IMR-90 (cell line): ENCODE measurements at regions not wholly inside any gene's neighbourhood (a gene's known extent, or its start where the extent isn't known, plus 50 kb on each side); places are given as distances from the start of the nearest gene placed in this dataset.
A peak's percentile ranks its signal among the peaks of the same experiment; 100 is the strongest.

Source experiments
- ATAC-seq: fragments of 200-7000 bp; cut with Tn5 transposase; 2 replicates; pipeline ENCODE4 v1.9.1; 2020; ENCODE audit warnings: low read depth, mild to moderate bottlenecking, moderate library complexity
- BruUV-seq: library from RNA; stranded (reverse); fragments of 400-500 nt; replicated peaks from 2 replicates; lab custom pipeline; 2021; lab: Mats Ljungman, UMichigan
- CTCF ChIA-PET: fragments of 300-600 bp; formaldehyde crosslinking; extraction: SDS; loops from one replicate; lab custom pipeline; 2021; ENCODE audit warnings: antibody characterized with exemption; lab: Yijun Ruan, JAX
- POLR2A ChIA-PET: fragments of 300-600 bp; sonication (Branson Sonifier 250); formaldehyde crosslinking; loops from one replicate; lab custom pipeline; 2022; ENCODE audit warnings: antibody characterized with exemption; ENCODE audit not compliant: unreplicated experiment; lab: Charles Lee
- DNase-seq: peaks from one replicate; pipeline ENCODE4 v3.0.0; 2013
- H2AFZ ChIP-seq: replicated peaks from 2 replicates; pipeline ENCODE3; 2013; ENCODE audit warnings: low read length, mild to moderate bottlenecking; ENCODE audit not compliant: poor library complexity
- H2AK5ac ChIP-seq: 2 replicates; pipeline ENCODE4 v1.6.1; 2013; ENCODE audit warnings: low read depth, low read length, inconsistent platforms
- H2AK9ac ChIP-seq: replicated peaks from 2 replicates; pipeline ENCODE3; 2013; ENCODE audit warnings: mild to moderate bottlenecking, low read depth, low read length, moderate library complexity; ENCODE audit not compliant: poor library complexity
- H2BK120ac ChIP-seq: 2 replicates; pipeline ENCODE4 v1.6.1; 2013; ENCODE audit warnings: low read depth, low read length, inconsistent platforms
- H2BK15ac ChIP-seq: 3 replicates; pipeline ENCODE4 v1.6.1; 2013; ENCODE audit warnings: low read depth, low read length, inconsistent platforms
- H2BK20ac ChIP-seq: 2 replicates; pipeline ENCODE4 v1.6.1; 2013; ENCODE audit warnings: low read depth, mild to moderate bottlenecking, inconsistent platforms, low read length, moderate library complexity
- H2BK5ac ChIP-seq: 2 replicates; pipeline ENCODE4 v1.6.1; 2013; ENCODE audit warnings: mild to moderate bottlenecking, low read depth, low read length, inconsistent platforms; ENCODE audit not compliant: poor library complexity, severe bottlenecking
- H3K14ac ChIP-seq: replicated peaks from 2 replicates; pipeline ENCODE4 v1.6.1; 2013; ENCODE audit warnings: low read depth, low read length, inconsistent platforms
- H3K18ac ChIP-seq: 2 replicates; pipeline ENCODE4 v1.6.1; 2013; ENCODE audit warnings: low read depth, low read length, control low read depth
- H3K23ac ChIP-seq: 2 replicates; pipeline ENCODE4 v1.6.1; 2013; ENCODE audit warnings: low read depth, low read length, inconsistent platforms
- H3K27ac ChIP-seq: 2 replicates; pipeline ENCODE4 v1.5.1; 2013; ENCODE audit warnings: mild to moderate bottlenecking, control low read depth, low read length; ENCODE audit not compliant: insufficient read depth
- H3K27me3 ChIP-seq: 2 replicates; pipeline ENCODE4 v1.6.1; 2013; ENCODE audit warnings: low read length; ENCODE audit not compliant: control insufficient read depth, insufficient read depth
- H3K36me3 ChIP-seq: 2 replicates; pipeline ENCODE4 v1.6.1; 2013; ENCODE audit warnings: low read length, mixed read lengths; ENCODE audit not compliant: control insufficient read depth, insufficient read depth
- H3K4ac ChIP-seq: 2 replicates; pipeline ENCODE4 v1.6.1; 2013; ENCODE audit warnings: low read depth, low read length, inconsistent platforms
- H3K4me1 ChIP-seq: 2 replicates; pipeline ENCODE4 v1.6.1; 2013; ENCODE audit warnings: low read length, mixed read lengths; ENCODE audit not compliant: control insufficient read depth, insufficient read depth
- H3K4me2 ChIP-seq: 2 replicates; pipeline ENCODE4 v1.6.1; 2013; ENCODE audit warnings: low read depth, mild to moderate bottlenecking, control low read depth, low read length, moderate library complexity
- H3K4me3 ChIP-seq: 2 replicates; pipeline ENCODE4 v1.5.1; 2013; ENCODE audit warnings: low read depth, mild to moderate bottlenecking, control low read depth, low read length, moderate library complexity; ENCODE audit not compliant: insufficient read depth
- H3K56ac ChIP-seq: 2 replicates; pipeline ENCODE4 v1.6.1; 2013; ENCODE audit warnings: low read length, inconsistent platforms; ENCODE audit not compliant: insufficient read depth; ENCODE audit errors: extremely low read depth
- H3K79me1 ChIP-seq, 2 experiments: 2 replicates each; pipeline ENCODE4 v1.6.1; 2013; ENCODE audit warnings: low read length in 2 of 2, inconsistent platforms in 1 of 2, low read depth in 1 of 2
- H3K9ac ChIP-seq: 2 replicates; pipeline ENCODE4 v1.6.1; 2013; ENCODE audit warnings: low read depth, low read length, control low read depth
- H3K9me1 ChIP-seq: 2 replicates; pipeline ENCODE4 v1.6.1; 2013; ENCODE audit warnings: low read length, inconsistent platforms; ENCODE audit not compliant: insufficient read depth
- H3K9me3 ChIP-seq: 2 replicates; pipeline ENCODE4 v1.6.1; 2013; ENCODE audit warnings: low read length; ENCODE audit not compliant: control insufficient read depth, insufficient read depth
- H4K20me1 ChIP-seq: 2 replicates; pipeline ENCODE4 v1.6.1; 2013; ENCODE audit warnings: low read length, inconsistent platforms; ENCODE audit not compliant: insufficient read depth
- H4K5ac ChIP-seq: 2 replicates; pipeline ENCODE4 v1.6.1; 2013; ENCODE audit warnings: mild to moderate bottlenecking, low read depth, low read length, control low read depth
- H4K8ac ChIP-seq, 2 experiments: 2 replicates each; pipeline ENCODE4 v1.6.1; 2013; ENCODE audit warnings: low read depth in 2 of 2, low read length in 2 of 2, control low read depth in 1 of 2, inconsistent platforms in 1 of 2
- H4K91ac ChIP-seq: 2 replicates; pipeline ENCODE4 v1.6.1; 2013; ENCODE audit warnings: low read depth, low read length, inconsistent platforms; ENCODE audit not compliant: insufficient read depth
- FOS ChIP-seq: fragments of 150-350 bp; IDR thresholded peaks from 2 replicates; pipeline ENCODE4 v1.6.1; 2016; ENCODE audit warnings: low read depth, low read length
- RAD21 ChIP-seq: IDR thresholded peaks from 2 replicates; pipeline ENCODE4 v1.6.1; 2012; ENCODE audit warnings: low read length, improper control_type of control experiment
- SMC3 ChIP-seq: fragments of 150-350 bp; IDR thresholded peaks from 2 replicates; pipeline ENCODE4 v1.6.1; 2016; ENCODE audit warnings: low read depth, mild to moderate bottlenecking, antibody characterized with exemption, low read length, moderate library complexity
- WGBS, 2 experiments: methylation state at CpG; one replicate each; pipeline versions ENCODE4 v1.1.5 to v1.1.7; 2013; ENCODE audit warnings: missing lambda C conversion rate in 2 of 2; ENCODE audit not compliant: insufficient read length in 1 of 2; ENCODE audit errors: extremely low coverage in 2 of 2; 5-methylcytosine and 5-hydroxymethylcytosine counted together
- dilution Hi-C: fragments of 300-500 bp; cut with HindIII; formaldehyde crosslinking; loops from one replicate; pipeline ENCODE4 v1.14.3; 2018; ENCODE audit warnings: low sequenced_read_pairs; ENCODE audit not compliant: unreplicated experiment
- in situ Hi-C: fragments of 300-500 bp; cut with MboI; formaldehyde crosslinking; loops from 3 replicates; pipeline ENCODE4 v1.14.3; 2019; ENCODE audit warnings: low sequenced_read_pairs, inconsistent platforms, mixed read lengths
- intact Hi-C: fragments of 100-400 bp; cut with micrococcal nuclease; formaldehyde crosslinking; loops from 2 replicates; pipeline ENCODE4 v1.10.0; 2022
- TF ChIP-seq, protein P1 (sequence below): conservative IDR thresholded peaks from 2 replicates; pipeline ENCODE4 v1.5.1; 2012; ENCODE audit warnings: mild to moderate bottlenecking, low read depth, low read length, improper control_type of control experiment

DNA sequence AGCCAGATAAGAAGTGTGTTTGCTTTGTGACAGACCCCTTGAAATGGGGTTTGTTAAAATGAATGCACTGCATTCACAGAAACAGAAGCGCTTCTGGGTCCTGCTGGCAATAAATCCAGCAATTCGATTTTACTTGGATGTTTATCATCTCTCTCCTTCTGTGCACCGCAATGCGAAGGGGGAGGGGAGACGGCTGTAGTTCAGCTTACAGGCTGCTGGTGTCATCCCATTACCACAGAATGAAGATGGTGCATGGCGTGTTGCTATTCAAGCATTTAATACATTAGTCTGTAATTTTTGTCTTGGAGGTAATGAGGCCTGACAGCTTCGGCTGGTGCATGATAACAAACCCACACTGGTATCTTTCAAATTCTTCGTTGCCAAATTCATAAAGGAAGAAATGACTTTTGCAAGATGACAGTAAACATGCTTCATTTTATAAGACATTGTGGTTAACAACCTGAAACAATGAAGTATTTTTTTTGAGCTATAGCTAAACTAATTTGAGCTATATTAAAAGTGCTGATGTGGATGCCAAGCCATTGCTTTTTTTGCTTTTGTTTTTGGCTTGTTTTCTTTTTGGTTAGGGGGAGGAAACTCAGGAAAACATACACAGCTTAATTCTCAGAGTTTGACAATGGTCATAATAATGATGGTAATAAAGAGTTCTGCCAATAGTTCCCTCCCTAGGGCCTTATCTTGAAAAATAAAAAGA, 418.3 kb downstream of the OTOL1 start:
- TF ChIP-seq RAD21, result peak; percentile 78
- TF ChIP-seq, protein P1, sequence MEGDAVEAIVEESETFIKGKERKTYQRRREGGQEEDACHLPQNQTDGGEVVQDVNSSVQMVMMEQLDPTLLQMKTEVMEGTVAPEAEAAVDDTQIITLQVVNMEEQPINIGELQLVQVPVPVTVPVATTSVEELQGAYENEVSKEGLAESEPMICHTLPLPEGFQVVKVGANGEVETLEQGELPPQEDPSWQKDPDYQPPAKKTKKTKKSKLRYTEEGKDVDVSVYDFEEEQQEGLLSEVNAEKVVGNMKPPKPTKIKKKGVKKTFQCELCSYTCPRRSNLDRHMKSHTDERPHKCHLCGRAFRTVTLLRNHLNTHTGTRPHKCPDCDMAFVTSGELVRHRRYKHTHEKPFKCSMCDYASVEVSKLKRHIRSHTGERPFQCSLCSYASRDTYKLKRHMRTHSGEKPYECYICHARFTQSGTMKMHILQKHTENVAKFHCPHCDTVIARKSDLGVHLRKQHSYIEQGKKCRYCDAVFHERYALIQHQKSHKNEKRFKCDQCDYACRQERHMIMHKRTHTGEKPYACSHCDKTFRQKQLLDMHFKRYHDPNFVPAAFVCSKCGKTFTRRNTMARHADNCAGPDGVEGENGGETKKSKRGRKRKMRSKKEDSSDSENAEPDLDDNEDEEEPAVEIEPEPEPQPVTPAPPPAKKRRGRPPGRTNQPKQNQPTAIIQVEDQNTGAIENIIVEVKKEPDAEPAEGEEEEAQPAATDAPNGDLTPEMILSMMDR, result peak; percentile 66
- peak; percentile 46 for TF ChIP-seq SMC3
- no peak for TF ChIP-seq FOS
- Histone ChIP-seq H2BK20ac (peak overlapping the region; percentile 39; the same call in 1 of the 2 replicates), H3K4me1 (peaks cover 2% of the 10 kb centered on the region; the same call in 1 of the 2 replicates), H3K27me3 (no peaks in the 10 kb centered on the region), H3K56ac (peak overlapping the region; percentile 11; the same call in 1 of the 2 replicates), H3K4me2 (peak overlapping the region; percentile 71), H3K79me1 (no peaks in the 10 kb centered on the region), H3K9me3 (no peaks in the 10 kb centered on the region), H3K23ac (no peak overlapping the region), H2AFZ (peak overlapping the region; percentile 44), H2BK120ac (peak overlapping the region; percentile 64; the same call in 1 of the 2 replicates), H3K9me1 (no peaks in the 10 kb centered on the region), H3K36me3 (no peaks in the 10 kb centered on the region), H3K4ac (no peak overlapping the region; the same call in 1 of the 2 replicates), H3K9ac (no peak overlapping the region), H2AK9ac (no peak overlapping the region), H4K91ac (no peak overlapping the region), H3K27ac (no peak overlapping the region), H3K14ac (no peak overlapping the region), H2BK15ac (no peak overlapping the region), H2BK5ac (no peak overlapping the region), H3K18ac (no peak overlapping the region), H4K8ac (no peak overlapping the region), H4K20me1 (no peaks in the 10 kb centered on the region), H2AK5ac (no peak overlapping the region), H4K5ac (no peak overlapping the region), H3K4me3 (no peak overlapping the region)
- CTCF ChIA-PET, result interaction anchor here (0.6 to 1.3 kb wide), 8 partner anchors 11 to 1441 kb away, joined by 3 to 4 read pairs (median 3); no protein-coding TSS in a partner anchor
- in situ Hi-C loops, result no loop called here
- DNase-seq (peak; percentile 59), ATAC-seq (peak; percentile 94)
- POLR2A ChIA-PET, result no interaction called here
- WGBS, 2 experiments, result no CpG with 5 or more reads among the region's 8 CpGs
- intact Hi-C loops, result loop anchor here (2.0 to 10.0 kb wide), 2 partner anchors 58 to 370 kb away; no protein-coding TSS in a partner anchor
- no TSS peak for BruUV-seq
- dilution Hi-C loops, result no loop called here
